ENCODE measurements at regions not wholly inside any gene's neighbourhood (a gene's known extent, or its start where the extent isn't known, plus 50 kb on each side); places are given as distances from the start of the nearest gene placed in this dataset.
"Not testable (repeated sequence)": the region's sequence is repeated elsewhere in the genome, so short reads cannot be mapped to it uniquely, and the experiment has no call there.

GRCh38 chr4:138861135-138861534 is 154.4 kb upstream of the NOCT start:
- no peak for TF ChIP-seq CTCF (conservative IDR thresholded peaks at IDR 0.05)
- Mint-ChIP-seq H3K4me3 (no peak overlapping the region), H3K9me3 (no peaks in the 10 kb centered on the region), H3K27me3 (ENCODE audit: low read depth) (no peaks in the 10 kb centered on the region), H3K36me3 (ENCODE audit: low read depth) (no peaks in the 10 kb centered on the region), H3K27ac (ENCODE audit: unreplicated experiment) (no peak overlapping the region), H3K4me1 (no peaks in the 10 kb centered on the region)
- DNase-seq (ENCODE audit: low read depth, low spot score) = no peak

- H3K27me3 Mint-ChIP-seq (ENCODE audit: low read depth); H3K36me3 Mint-ChIP-seq (ENCODE audit: low read depth); H3K27ac Mint-ChIP-seq (ENCODE audit: unreplicated experiment); H3K9me3 Mint-ChIP-seq; H3K4me3 Mint-ChIP-seq; DNase-seq (ENCODE audit: low read depth, low spot score); H3K4me1 Mint-ChIP-seq: not testable (repeated sequence)
These were observed 155.2 kb upstream of the NOCT start for GRCh38 chr4:138860357-138860756.

DNA sequence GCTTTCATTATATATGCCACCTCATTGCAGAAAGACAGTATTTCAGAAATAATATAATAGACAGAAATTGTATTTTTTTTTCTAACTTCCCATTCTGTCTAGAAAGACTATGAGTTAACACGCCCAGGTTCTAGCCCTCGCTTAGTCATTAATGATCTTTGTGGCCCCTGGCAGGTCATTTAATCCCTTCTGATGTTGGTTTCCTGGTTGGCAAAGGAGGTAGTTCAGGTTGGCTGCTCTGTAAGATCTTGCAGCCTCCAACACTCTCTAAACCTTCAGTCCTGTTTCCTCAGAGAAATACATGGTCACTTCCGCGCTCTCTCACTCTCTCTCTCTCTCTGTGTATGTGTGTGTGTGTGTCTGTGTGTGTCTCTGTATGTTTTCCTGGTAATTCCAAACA is 156.3 kb upstream of the NOCT start:
- H3K36me3 Mint-ChIP-seq (ENCODE audit: low read depth) = peaks cover 7% of the 10 kb centered on the region
- H3K4me3 Mint-ChIP-seq = no peak overlapping the region
- TF ChIP-seq CTCF (conservative IDR thresholded peaks at IDR 0.05) = no peak
- no peaks in the 10 kb centered on the region for H3K27me3 Mint-ChIP-seq (ENCODE audit: low read depth)
- H3K4me1 Mint-ChIP-seq = no peaks in the 10 kb centered on the region
- H3K9me3 Mint-ChIP-seq = peaks cover 2% of the 10 kb centered on the region
- no peak overlapping the region for H3K27ac Mint-ChIP-seq (ENCODE audit: unreplicated experiment)
- DNase-seq (ENCODE audit: low read depth, low spot score) = no peak

DNA sequence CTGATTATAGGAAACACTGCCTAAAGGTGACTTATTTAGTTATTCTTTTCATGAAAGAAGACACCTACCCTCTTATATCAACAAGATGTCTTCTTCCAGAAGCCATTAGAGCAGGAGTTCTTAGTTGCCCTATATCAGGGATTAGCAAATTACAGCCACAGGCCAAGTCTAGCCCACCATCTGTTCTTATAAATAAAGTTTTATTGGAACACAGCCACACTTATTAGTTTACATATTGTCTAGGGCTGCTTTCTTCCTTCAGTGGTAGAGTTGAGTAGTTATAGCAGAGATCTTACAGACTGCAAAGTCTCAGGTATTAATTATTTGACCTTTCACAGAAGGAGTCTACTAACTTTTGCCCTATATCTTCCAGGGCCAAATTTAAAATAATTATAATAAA is 157.2 kb upstream of the NOCT start:
- peaks cover 7% of the 10 kb centered on the region for H3K36me3 Mint-ChIP-seq (ENCODE audit: low read depth)

GRCh38 chr4:138857416-138857815 is 158.2 kb upstream of the NOCT start:
- Mint-ChIP-seq H3K27ac (ENCODE audit: unreplicated experiment) (no peak overlapping the region), H3K27me3 (ENCODE audit: low read depth) (peaks cover 5% of the 10 kb centered on the region), H3K36me3 (ENCODE audit: low read depth) (peaks cover 7% of the 10 kb centered on the region), H3K4me3 (no peak overlapping the region), H3K9me3 (peaks cover 2% of the 10 kb centered on the region), H3K4me1 (no peaks in the 10 kb centered on the region)
- TF ChIP-seq CTCF (conservative IDR thresholded peaks at IDR 0.05) = no peak
- DNase-seq (ENCODE audit: low read depth, low spot score) = no peak

More for the DNA sequence above, 157.2 kb upstream of the NOCT start:
- Mint-ChIP-seq H3K4me3 (no peak overlapping the region), H3K27me3 (ENCODE audit: low read depth) (no peaks in the 10 kb centered on the region), H3K4me1 (no peaks in the 10 kb centered on the region), H3K27ac (ENCODE audit: unreplicated experiment) (no peak overlapping the region), H3K9me3 (peaks cover 2% of the 10 kb centered on the region)
- DNase-seq (ENCODE audit: low read depth, low spot score) = no peak
- no peak for TF ChIP-seq CTCF (conservative IDR thresholded peaks at IDR 0.05)

GRCh38 chr4:138852681-138853080 is 162.9 kb upstream of the NOCT start:
- Mint-ChIP-seq H3K27me3 (ENCODE audit: low read depth) (peaks cover 21% of the 10 kb centered on the region), H3K9me3 (peaks cover 5% of the 10 kb centered on the region), H3K27ac (ENCODE audit: unreplicated experiment) (no peak overlapping the region), H3K36me3 (ENCODE audit: low read depth) (peaks cover 7% of the 10 kb centered on the region), H3K4me1 (peaks cover 8% of the 10 kb centered on the region), H3K4me3 (no peak overlapping the region)
- DNase-seq (ENCODE audit: low read depth, low spot score) = no peak
- no peak for TF ChIP-seq CTCF (conservative IDR thresholded peaks at IDR 0.05)

Measured in neural crest cell (in vitro differentiated cells).